ENCODE measurements at regions not wholly inside any gene's neighbourhood (a gene's known extent, or its start where the extent isn't known, plus 50 kb on each side); places are given as distances from the start of the nearest gene placed in this dataset.

DNA sequence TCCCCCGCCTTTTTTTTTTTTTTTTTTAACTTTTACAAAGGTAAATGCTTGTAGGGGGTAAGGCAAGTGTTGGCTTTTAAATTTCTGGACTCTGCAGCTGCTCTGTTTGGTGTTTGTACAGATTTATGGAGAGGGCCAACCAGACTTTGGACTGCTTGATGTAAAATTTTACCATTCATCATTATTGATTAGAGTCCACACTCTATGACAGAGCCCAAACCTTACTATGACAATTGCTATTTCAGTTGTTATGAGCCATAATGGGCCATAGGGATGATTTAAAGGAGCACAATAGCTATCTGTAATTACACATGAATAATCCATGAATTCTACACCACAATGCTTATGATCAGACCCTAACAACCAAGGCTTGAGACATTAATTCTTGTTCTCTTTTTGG lies 867.2 kb downstream of the NR2F1-AS1 start:
- Mint-ChIP-seq H3K4me1 (no peaks in the 10 kb centered on the region), H3K4me3 (no peak overlapping the region), H3K9me3 (ENCODE audit: insufficient read depth) (no peaks in the 10 kb centered on the region), H3K27me3 (no peaks in the 10 kb centered on the region), H3K27ac (no peak overlapping the region)
- Histone ChIP-seq H3K4me1 (ENCODE audit: control insufficient read depth in 2 of 2, insufficient read depth in 2 of 2, low read length in 2 of 2) (no peaks in the 10 kb centered on the region), H3K4me3 (ENCODE audit: control extremely low read depth in 1 of 5, extremely low read depth in 1 of 5, insufficient read depth in 1 of 5, low read depth in 2 of 5, low read length in 4 of 5) (no peak overlapping the region), H3K4me2 (replicated peaks; ENCODE audit: low read depth, low read length, poor library complexity, severe bottlenecking) (no peak overlapping the region), H3K9me3 (ENCODE audit: control extremely low read depth in 1 of 3, control insufficient read depth in 2 of 3, insufficient read depth in 1 of 3, low read length in 2 of 3) (no peaks in the 10 kb centered on the region), H4K20me1 (ENCODE audit: control insufficient read depth, insufficient read depth, low read length, poor library complexity, severe bottlenecking) (no peaks in the 10 kb centered on the region), H3K27ac (ENCODE audit: low read length in 2 of 2) (no peak overlapping the region), H3K79me2 (ENCODE audit: control insufficient read depth, insufficient read depth, low read length) (no peaks in the 10 kb centered on the region), H3K27me3 (replicated peaks in 1 of 4; ENCODE audit: control extremely low read depth in 1 of 4, control insufficient read depth in 3 of 4, insufficient read depth in 4 of 4, low read length in 3 of 4) (no peaks in the 10 kb centered on the region), H3K9ac (ENCODE audit: low read length) (no peak overlapping the region), H3K36me3 (replicated peaks in 1 of 2; ENCODE audit: control extremely low read depth in 1 of 2, control insufficient read depth in 1 of 2, extremely low read depth in 1 of 2, insufficient read depth in 2 of 2, low read length in 1 of 2) (no peaks in the 10 kb centered on the region), H2AFZ (ENCODE audit: insufficient read depth, low read depth, low read length, poor library complexity, severe bottlenecking) (no peak overlapping the region)
- TF ChIP-seq CTCF (IDR thresholded peaks at IDR 0.05) (no peak), EZH2 (IDR thresholded peaks at IDR 0.05; ENCODE audit: borderline replicate concordance, insufficient read depth, low read depth, low read length, poor library complexity, severe bottlenecking) (no peak)
- DNase-seq = no peak
- CTCF ChIA-PET = no interaction called here
- POLR2A ChIA-PET = no interaction called here
- intact Hi-C loops (cut with micrococcal nuclease) = no loop called here
- WGBS (ENCODE audit: insufficient coverage) = no CpG with 5 or more reads among the region's 1 CpG
- no peak for ATAC-seq (ENCODE audit: low read depth)

DNA sequence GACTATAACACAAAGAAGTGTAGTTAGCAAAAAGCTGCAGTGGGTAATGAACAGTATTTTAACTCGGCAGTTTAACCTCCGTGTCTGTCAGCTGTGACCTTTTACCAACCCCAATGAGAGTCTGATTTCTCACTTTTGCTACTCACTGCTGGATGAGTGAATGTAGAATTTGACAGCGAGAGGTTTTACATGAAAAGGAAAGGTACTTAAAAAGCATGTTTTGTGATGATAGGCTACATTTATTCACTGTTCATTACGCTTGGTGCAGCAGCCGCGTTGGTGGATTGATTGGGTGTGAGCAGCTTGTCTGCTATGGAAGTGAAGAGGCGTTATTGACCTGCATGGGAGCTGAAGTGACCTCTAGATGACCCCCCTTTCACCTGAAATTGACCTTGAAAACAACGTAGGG lies 867.7 kb downstream of the NR2F1-AS1 start:
- Histone ChIP-seq H3K36me3 (replicated peaks in 1 of 2; ENCODE audit: control extremely low read depth in 1 of 2, control insufficient read depth in 1 of 2, extremely low read depth in 1 of 2, insufficient read depth in 2 of 2, low read length in 1 of 2) (no peaks in the 10 kb centered on the region), H3K4me2 (replicated peaks; ENCODE audit: low read depth, low read length, poor library complexity, severe bottlenecking) (no peak overlapping the region), H3K4me3 (ENCODE audit: control extremely low read depth in 1 of 5, extremely low read depth in 1 of 5, insufficient read depth in 1 of 5, low read depth in 2 of 5, low read length in 4 of 5) (no peak overlapping the region), H3K4me1 (ENCODE audit: control insufficient read depth in 2 of 2, insufficient read depth in 2 of 2, low read length in 2 of 2) (no peaks in the 10 kb centered on the region), H3K9me3 (ENCODE audit: control extremely low read depth in 1 of 3, control insufficient read depth in 2 of 3, insufficient read depth in 1 of 3, low read length in 2 of 3) (no peaks in the 10 kb centered on the region), H3K79me2 (ENCODE audit: control insufficient read depth, insufficient read depth, low read length) (no peaks in the 10 kb centered on the region), H3K27me3 (replicated peaks in 1 of 4; ENCODE audit: control extremely low read depth in 1 of 4, control insufficient read depth in 3 of 4, insufficient read depth in 4 of 4, low read length in 3 of 4) (no peaks in the 10 kb centered on the region), H3K9ac (ENCODE audit: low read length) (no peak overlapping the region), H4K20me1 (ENCODE audit: control insufficient read depth, insufficient read depth, low read length, poor library complexity, severe bottlenecking) (no peaks in the 10 kb centered on the region), H2AFZ (ENCODE audit: insufficient read depth, low read depth, low read length, poor library complexity, severe bottlenecking) (no peak overlapping the region), H3K27ac (ENCODE audit: low read length in 2 of 2) (no peak overlapping the region)
- intact Hi-C loops (cut with micrococcal nuclease) = no loop called here
- TF ChIP-seq CTCF (IDR thresholded peaks at IDR 0.05) (no peak), EZH2 (IDR thresholded peaks at IDR 0.05; ENCODE audit: borderline replicate concordance, insufficient read depth, low read depth, low read length, poor library complexity, severe bottlenecking) (no peak)
- CTCF ChIA-PET = no interaction called here
- Mint-ChIP-seq H3K9me3 (ENCODE audit: insufficient read depth) (no peaks in the 10 kb centered on the region), H3K27ac (no peak overlapping the region), H3K4me1 (no peaks in the 10 kb centered on the region), H3K4me3 (no peak overlapping the region), H3K27me3 (no peaks in the 10 kb centered on the region)
- 84% methylated on average over 4 of the region's 8 CpGs for WGBS (ENCODE audit: insufficient coverage)
- no peak for DNase-seq
- ATAC-seq (ENCODE audit: low read depth) = no peak
- POLR2A ChIA-PET = no interaction called here

Data from B cell (primary cell).